ENCODE measurements at regions not wholly inside any gene's neighbourhood (a gene's known extent, or its start where the extent isn't known, plus 50 kb on each side); places are given as distances from the start of the nearest gene placed in this dataset.

- TF ChIP-seq ZNF609 (CRISPR knock-in tag; IDR thresholded peaks at IDR 0.05; ENCODE audit: borderline replicate concordance) (no peak), OTX1 (CRISPR knock-in tag; IDR thresholded peaks at IDR 0.05) (no peak), E2F5 (CRISPR knock-in tag; IDR thresholded peaks at IDR 0.05) (no peak), ZNF212 (CRISPR knock-in tag; IDR thresholded peaks at IDR 0.05) (no peak), TARDBP (IDR thresholded peaks at IDR 0.05) (no peak), BRF1 (IDR thresholded peaks at IDR 0.05; ENCODE audit: borderline replicate concordance, extremely low read depth, insufficient read length) (no peak), FOXK1 (CRISPR knock-in tag; IDR thresholded peaks at IDR 0.05; ENCODE audit: borderline replicate concordance) (no peak), HINFP (tag; conservative IDR thresholded peaks at IDR 0.05; ENCODE audit: low read depth) (no peak), HDAC2 (IDR thresholded peaks at IDR 0.05) (no peak), RREB1 (CRISPR knock-in tag; IDR thresholded peaks at IDR 0.05) (no peak), ZNF277 (CRISPR knock-in tag; IDR thresholded peaks at IDR 0.05; ENCODE audit: borderline replicate concordance) (no peak), L3MBTL2 (IDR thresholded peaks at IDR 0.05) (0 out of 2 replicates have a peak, but pooled peaks have one; percentile 11), ELF2 (CRISPR knock-in tag; IDR thresholded peaks at IDR 0.05) (no peak), SRSF3 (IDR thresholded peaks at IDR 0.05; ENCODE audit: insufficient read depth, low read length) (no peak)
Measured at GRCh38 chr5:124655921-124656511, 90.4 kb downstream of the ZNF608 start (continued).

Measured in K562 (cell line).